NCI-H1417 (cell line): ENCODE measurements at regions not wholly inside any gene's neighbourhood (a gene's known extent, or its start where the extent isn't known, plus 50 kb on each side); places are given as distances from the start of the nearest gene placed in this dataset.

Experiments
- DNase-seq, 3 experiments: peaks; one replicate each; lab custom pipeline; 2025; lab: John Stamatoyannopoulos, UW

GRCh38 chr13:50711996-50712395 lies 131.5 kb downstream of the DLEU7 start:
- no peak for DNase-seq

DNA sequence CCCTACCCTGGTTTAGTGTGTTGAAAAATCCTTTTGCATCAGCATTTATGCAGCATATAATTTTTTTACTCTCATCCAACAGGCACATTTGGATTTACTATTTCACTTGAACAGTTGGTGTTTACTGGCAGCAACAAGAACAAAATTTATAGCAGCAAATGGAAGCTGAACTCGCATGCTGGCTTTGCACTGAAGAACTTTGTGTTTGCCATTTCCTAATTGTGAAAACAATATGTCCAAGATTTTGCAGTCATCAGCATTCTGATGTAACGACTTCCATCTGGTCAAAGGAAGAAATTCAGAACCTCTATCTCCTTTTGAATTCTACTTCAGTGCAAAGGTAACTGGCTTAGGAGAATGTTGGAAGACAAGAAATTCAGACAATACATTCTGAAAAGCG lies 131.0 kb downstream of the DLEU7 start:
- DNase-seq = no peak

GRCh38 chr13:50712881-50713280 lies 130.6 kb downstream of the DLEU7 start:
- no peak for DNase-seq

GRCh38 chr13:50713523-50714248 lies 129.8 kb downstream of the DLEU7 start:
- DNase-seq = no peak

GRCh38 chr13:50714891-50715290 lies 128.6 kb downstream of the DLEU7 start:
- DNase-seq = no peak

GRCh38 chr13:50715402-50716146 lies 127.9 kb downstream of the DLEU7 start:
- no peak for DNase-seq

DNA sequence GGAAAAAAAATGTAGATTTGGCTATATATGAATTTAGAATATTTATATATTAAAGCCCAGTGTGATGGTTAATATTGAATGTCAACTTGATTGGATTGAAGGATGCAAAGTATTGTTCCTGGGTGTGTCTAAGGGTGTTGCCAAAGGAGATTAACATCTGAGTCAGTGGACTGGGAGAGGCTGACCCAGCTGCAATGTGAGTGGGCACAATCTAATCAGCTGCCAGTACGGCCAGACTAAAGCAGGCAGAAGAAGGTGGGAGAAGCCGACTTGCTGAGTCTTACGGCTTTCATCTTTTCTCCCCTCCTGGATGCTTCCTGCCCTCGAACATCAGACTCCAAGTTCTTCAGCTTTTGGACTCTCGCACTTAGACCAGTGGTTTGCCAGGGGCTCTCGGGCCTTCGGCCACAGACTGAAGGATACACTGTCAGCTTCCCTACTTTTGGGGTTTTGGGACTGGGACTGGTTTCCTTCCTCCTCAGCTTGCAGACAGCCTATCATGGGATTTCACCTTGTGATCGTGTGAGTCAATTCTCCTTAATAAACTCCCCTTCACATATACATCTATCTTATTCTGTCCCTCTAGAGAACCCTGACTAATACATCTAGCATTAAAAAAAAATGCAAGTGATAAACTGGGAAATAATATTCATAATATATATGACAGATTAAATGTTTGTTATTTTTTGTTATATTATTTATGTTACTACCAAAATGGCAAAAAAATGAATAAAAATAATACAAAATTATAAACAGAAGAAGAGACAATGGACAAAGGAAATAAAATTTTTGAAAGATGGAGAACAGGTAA lies 122.4 kb downstream of the DLEU7 start:
- no peak for DNase-seq

DNA sequence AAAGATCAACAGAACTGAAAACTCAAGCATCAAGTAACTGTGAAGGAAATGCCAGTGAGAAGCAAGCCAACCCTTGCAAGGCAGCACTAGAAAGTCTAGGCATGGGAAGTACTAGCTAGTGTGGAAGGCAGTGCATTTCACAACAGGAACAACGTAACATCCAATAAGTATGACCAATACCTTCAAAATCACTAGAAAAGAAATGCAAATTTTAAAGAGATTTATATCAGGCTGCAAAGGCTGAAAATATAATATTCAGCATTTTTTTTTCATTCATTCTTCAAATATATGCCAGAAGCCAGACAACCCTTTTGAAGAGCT lies 121.9 kb downstream of the DLEU7 start:
- no peak for DNase-seq

DNA sequence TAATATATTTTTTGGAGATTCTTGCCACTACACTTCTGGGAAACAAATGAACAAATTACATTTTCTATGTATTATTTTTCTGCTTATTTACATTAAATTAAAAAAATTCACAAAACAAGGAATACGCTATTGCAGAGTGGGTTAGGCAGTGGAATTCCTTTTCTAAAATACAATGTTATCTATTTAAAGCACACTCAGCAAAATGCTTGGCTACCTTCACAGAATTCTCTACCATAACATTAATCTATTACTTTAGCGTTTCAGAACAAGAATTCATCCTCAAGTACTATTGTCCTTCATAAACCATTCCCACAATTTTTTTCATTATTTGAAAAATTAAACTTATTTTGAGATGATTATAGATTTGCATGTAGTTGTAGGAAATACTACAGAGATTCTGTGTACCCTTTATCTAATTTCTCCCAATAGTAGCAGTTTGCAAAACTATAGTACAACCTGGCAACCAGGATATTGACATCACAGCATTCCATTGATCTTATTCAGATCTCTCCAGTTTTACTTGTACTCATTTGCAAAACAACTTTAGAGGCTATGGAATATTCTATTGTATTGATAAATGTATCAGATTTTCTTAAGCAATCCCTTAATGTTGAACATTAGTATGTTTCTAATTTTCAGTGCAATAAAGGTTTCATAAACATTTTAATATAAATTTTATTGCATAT lies 120.9 kb downstream of the DLEU7 start:
- DNase-seq = no peak

- no peak for DNase-seq
Measured at GRCh38 chr13:50724438-50724837, 119.1 kb downstream of the DLEU7 start.

GRCh38 chr13:50724913-50725312 lies 118.6 kb downstream of the DLEU7 start:
- DNase-seq = no peak

DNA sequence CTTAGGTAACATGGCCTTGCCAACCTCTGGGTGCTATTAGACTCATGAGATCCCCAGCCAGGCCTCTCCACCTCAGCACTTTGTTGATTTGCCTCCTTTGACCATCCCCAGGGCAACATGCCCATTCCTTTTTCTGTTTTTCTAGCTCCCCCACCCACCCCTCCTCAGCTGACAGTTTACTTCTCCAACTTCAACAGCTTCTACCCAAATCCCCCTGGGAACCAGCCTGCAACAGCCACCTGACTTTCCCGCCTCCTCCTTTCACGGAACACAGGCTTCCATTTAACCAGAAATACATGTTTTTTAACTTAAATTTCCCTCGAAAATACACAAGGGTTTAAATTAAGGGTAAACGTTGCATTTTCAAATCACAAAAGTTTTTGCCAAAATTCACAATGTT lies 117.3 kb downstream of the DLEU7 start:
- DNase-seq = no peak

GRCh38 chr13:50729177-50729576 lies 114.3 kb downstream of the DLEU7 start:
- DNase-seq = no peak

GRCh38 chr13:50730496-50731351 lies 112.8 kb downstream of the DLEU7 start:
- no peak for DNase-seq

GRCh38 chr13:50731400-50731799 lies 112.1 kb downstream of the DLEU7 start:
- DNase-seq = peak; percentile 15 to 44 (median 39)

- peak in 2 of 3 experiments; percentile 46 to 79 for DNase-seq
Measured at GRCh38 chr13:50732712-50733111, 110.8 kb downstream of the DLEU7 start.

DNA sequence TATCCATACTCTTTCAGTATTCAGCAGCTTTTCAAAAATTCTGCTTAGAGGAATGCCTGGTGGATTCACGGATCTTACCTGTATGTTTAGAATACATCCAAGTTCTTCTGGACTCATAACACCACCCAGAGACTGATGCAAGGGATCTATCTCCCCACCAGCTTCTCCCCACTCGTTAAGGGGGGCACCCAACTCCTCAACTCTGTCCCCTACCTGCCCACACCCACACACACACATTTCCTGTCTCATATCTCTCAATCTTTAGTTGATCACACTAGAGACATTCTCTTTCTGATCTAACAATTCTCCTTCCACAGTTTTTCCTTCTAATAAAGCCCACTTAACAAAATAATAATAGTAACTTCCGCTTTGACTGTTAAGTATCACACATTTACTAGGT lies 110.1 kb downstream of the DLEU7 start:
- DNase-seq = no peak

DNA sequence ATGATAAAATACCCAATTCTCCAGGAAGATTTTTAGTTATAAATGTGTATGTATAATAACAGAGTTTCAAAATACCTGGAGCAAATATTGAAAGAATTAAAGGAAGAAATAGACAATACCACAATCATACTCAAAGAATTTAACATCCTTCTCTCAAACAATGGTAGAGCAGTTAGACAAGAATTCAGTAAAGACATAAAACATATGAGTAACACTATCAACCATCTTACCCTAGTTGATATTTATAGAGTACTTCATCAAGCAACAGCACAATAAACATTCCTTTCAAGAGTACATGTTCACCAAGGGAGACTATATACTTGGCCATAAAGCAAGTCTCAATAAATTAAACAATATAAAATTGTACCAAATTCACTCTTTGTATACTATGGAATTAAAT lies 108.4 kb downstream of the DLEU7 start:
- no peak for DNase-seq

GRCh38 chr13:50740052-50740741 lies 103.3 kb downstream of the DLEU7 start:
- DNase-seq = no peak

DNA sequence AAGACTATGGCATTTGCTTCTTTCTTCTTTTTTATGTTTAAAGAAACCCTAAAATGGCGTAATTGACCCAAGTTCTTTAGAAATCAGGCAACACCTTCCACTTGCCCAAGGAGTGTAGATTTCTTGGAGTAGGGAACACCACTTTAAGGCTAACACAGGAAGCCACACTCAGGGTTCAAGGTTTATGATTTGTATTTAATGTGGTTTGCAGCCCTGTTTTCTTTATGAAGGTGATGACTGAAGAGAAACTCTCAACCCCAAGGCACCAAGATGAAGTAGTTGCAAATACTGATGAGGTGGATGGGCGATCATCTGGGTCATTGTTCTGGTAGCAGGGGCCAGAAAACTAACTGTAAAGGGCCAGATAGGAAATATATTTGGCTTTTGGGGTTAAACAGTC lies 101.1 kb downstream of the DLEU7 start:
- no peak for DNase-seq

DNA sequence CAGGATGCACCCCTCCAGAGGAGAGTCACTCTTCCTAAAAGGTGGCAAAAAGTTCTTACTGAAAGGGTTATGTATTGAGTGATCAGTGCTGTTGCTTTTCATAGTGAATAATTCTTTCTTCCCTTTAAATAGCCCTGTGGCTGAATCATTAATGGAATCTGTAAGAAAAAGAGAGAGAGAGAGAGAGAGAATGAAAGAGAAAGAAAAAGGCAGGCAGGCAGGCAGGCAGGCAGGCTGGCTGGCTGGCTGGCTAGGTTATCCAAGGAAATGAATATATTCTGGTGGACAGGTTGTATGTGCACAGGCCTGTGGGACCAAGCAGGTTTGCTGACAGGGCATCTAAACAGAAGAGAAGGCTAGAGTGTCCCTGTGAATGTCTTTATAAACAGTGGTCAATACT lies 100.5 kb downstream of the DLEU7 start:
- DNase-seq = no peak
